GM12878 (cell line): ENCODE measurements at regions not wholly inside any gene's neighbourhood (a gene's known extent, or its start where the extent isn't known, plus 50 kb on each side); places are given as distances from the start of the nearest gene placed in this dataset.

ENCODE experiments used
- ESRRA ChIP-seq: IDR thresholded peaks from 2 replicates; pipeline ENCODE4 v1.6.1; 2012; ENCODE audit warnings: mild to moderate bottlenecking, low read length, improper control_type of control experiment
- POLR2AphosphoS5 ChIP-seq: IDR thresholded peaks from 2 replicates; pipeline ENCODE4 v1.6.1; 2011; ENCODE audit warnings: mild to moderate bottlenecking, low read length, inconsistent platforms

DNA sequence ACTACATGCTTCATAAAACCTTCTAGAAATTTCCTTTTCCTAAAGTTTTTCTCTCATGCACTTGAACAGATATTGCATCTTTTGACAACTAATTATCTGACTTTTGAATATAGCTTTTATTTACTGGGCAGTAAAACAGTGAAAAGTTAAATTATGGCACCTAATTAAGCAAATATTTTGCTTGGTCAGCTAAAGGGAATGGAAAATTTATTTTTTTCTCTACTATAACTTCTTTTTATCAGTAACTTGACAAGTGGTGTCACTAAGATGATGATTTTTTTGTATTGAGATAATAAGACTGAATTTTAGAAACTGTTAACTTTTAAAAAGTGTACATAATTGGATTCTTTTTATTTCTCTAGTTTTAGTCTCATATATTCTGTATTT, 351.6 kb downstream of the PIK3C3 start:
- no peak for TF ChIP-seq ESRRA
- no peak for TF ChIP-seq POLR2AphosphoS5
